ENCODE measurements at regions not wholly inside any gene's neighbourhood (a gene's known extent, or its start where the extent isn't known, plus 50 kb on each side); places are given as distances from the start of the nearest gene placed in this dataset.

- TF ChIP-seq CTCF (conservative IDR thresholded peaks at IDR 0.05): no peak; the same call in 1 of the 2 replicates
- H3K27ac ChIP-seq: no peak overlapping the region
These were observed 949.4 kb upstream of the ADGRL4 start for GRCh38 chr1:79955966-79956365.

- no peak for TF ChIP-seq CTCF (conservative IDR thresholded peaks at IDR 0.05)
- H3K27ac ChIP-seq: no peak overlapping the region
These were observed 944.0 kb upstream of the ADGRL4 start for GRCh38 chr1:79950511-79950910.

GRCh38 chr1:79945391-79945790, 938.9 kb upstream of the ADGRL4 start:
- H3K27ac ChIP-seq: no peak overlapping the region
- TF ChIP-seq CTCF (conservative IDR thresholded peaks at IDR 0.05): no peak

- no peak for TF ChIP-seq CTCF (conservative IDR thresholded peaks at IDR 0.05)
- H3K27ac ChIP-seq: no peak overlapping the region
These were observed 922.8 kb upstream of the ADGRL4 start for GRCh38 chr1:79929356-79929755.

- no peak for TF ChIP-seq CTCF (conservative IDR thresholded peaks at IDR 0.05)
- H3K27ac ChIP-seq: no peak overlapping the region
These were observed 922.4 kb upstream of the ADGRL4 start for GRCh38 chr1:79928901-79929300.

GRCh38 chr1:79920960-79921669, 914.6 kb upstream of the ADGRL4 start:
- H3K27ac ChIP-seq: no peak overlapping the region
- TF ChIP-seq CTCF (conservative IDR thresholded peaks at IDR 0.05): no peak

- H3K27ac ChIP-seq: no peak overlapping the region
- no peak for TF ChIP-seq CTCF (conservative IDR thresholded peaks at IDR 0.05)
These were observed 908.4 kb upstream of the ADGRL4 start for GRCh38 chr1:79914896-79915295.
